ENCODE measurements at regions not wholly inside any gene's neighbourhood (a gene's known extent, or its start where the extent isn't known, plus 50 kb on each side); places are given as distances from the start of the nearest gene placed in this dataset.

DNA sequence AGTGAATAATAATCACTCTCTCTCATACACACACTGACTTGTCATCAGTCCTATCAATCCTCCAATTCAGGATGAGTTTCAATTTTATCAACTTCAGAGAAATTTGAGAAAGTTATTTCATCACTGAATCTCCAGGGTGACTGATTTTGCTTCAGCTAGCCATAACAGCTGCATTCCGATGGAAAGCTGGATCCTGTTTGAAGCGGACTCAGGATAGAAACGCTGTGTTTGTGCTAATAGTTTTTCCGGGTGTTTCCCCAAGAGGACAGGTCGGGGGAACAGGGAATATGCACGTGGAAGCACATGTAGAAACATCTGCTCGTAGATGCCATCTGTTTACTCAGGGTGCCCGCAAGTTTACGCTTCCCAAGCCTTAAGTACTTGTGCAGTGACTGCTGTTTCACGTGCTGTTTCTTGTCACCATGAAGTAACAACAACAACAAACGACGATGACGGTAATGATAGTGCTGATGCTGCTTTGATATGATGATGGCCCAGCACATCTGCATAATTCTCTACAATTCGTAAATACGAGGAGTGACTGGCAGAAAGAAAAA is 263.7 kb upstream of the DAPK1 start:
- ChIA-PET CTCF (no interaction called here), POLR2A (no interaction called here)

- POLR2A ChIA-PET = interaction anchor here (0.5 kb wide), 1 partner anchor 25 kb away, joined by 4 read pairs; no protein-coding TSS in a partner anchor
- CTCF ChIA-PET = interaction anchor here (0.5 kb wide), 1 partner anchor 30 kb away, joined by 3 read pairs; no protein-coding TSS in a partner anchor
Measured at GRCh38 chr9:87234854-87235253, 262.8 kb upstream of the DAPK1 start.

- ChIA-PET POLR2A (no interaction called here), CTCF (no interaction called here)
Measured at GRCh38 chr9:87236546-87236945, 261.1 kb upstream of the DAPK1 start.

DNA sequence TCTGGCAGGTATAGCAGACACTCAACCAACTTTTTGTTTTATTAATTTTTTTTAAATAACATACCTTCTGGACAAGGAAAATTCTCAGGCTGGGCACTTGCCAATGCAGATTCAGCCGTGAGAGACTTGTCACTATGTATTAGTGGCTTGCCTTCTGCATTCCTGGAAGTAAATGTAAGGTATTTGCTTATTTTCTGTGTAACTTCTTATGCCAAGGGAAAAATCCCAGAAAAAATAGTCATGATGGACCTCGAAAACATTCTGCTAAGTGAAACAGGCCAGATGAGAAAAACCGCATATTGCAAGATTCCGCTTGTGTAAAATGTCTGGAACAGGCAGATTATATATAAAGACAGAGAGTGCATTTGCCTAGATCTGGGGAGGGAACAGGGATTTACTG is 260.3 kb upstream of the DAPK1 start:
- ChIA-PET CTCF (no interaction called here), POLR2A (no interaction called here)

DNA sequence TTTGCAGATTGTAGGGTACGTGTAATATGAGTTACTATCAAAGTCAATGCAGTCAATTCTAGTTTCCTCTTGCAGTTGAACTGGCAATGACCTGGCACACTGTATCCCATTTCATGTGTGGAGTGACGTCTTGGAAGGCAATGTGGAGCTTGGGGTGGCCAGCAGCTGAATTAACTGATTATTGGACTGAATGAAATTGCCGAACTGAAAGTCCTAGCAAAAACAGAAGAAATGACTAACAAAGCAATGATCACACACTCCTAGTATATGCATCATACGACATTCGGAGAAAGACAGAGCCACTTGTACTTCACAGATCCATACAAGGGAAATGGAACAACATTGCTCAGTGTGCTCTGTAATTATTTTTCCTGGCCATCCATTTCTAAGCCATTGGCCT is 259.1 kb upstream of the DAPK1 start:
- CTCF ChIA-PET = no interaction called here
- POLR2A ChIA-PET = no interaction called here

- ChIA-PET CTCF (no interaction called here), POLR2A (no interaction called here)
Measured at GRCh38 chr9:87239312-87239711, 258.4 kb upstream of the DAPK1 start.

DNA sequence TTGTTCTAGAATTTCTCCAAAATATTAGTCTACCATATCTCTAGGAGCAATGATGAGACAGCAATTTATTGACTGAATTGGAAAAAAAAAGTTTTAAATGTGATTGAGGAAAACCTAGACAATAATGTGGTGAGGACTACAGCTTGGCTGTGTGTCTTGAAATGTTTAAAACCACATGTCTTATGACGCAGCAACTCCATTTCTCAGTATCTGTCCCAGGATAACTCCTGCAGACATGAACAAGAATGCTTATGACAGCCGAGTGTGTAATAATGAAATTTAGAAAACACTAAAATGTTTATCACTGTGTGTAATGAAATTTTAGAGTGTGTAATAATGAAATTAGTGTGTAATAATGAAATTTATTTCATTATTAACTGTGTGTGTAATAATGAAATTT is 254.1 kb upstream of the DAPK1 start:
- ChIA-PET CTCF (interaction anchor here (0.6 kb wide), 1 partner anchor 228 kb away, joined by 3 read pairs; no protein-coding TSS in a partner anchor), POLR2A (no interaction called here)

DNA sequence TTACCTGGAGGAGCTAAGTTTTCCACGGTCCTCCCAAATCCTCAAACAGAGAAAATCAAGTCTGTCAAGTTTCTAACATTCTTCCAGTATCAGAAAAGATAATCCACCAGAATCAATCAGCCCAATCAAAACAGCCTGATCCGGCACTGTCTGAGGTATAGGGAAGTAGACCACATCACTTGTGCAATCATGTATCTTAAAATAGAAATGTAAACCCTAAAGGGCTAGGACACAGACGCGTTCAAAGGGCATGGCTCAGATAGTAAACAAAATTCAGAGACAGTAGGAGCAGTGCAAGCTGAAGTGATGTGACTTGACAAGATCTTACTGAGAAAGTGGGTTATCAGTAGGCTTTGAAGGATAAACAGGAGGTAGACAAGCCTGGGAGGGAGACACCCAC is 252.4 kb upstream of the DAPK1 start:
- CTCF ChIA-PET = no interaction called here
- POLR2A ChIA-PET = no interaction called here

GRCh38 chr9:87247097-87247496 is 250.6 kb upstream of the DAPK1 start:
- POLR2A ChIA-PET = no interaction called here

GRCh38 chr9:87249029-87249428 is 248.6 kb upstream of the DAPK1 start:
- ChIA-PET CTCF (no interaction called here), POLR2A (no interaction called here)

More at GRCh38 chr9:87247097-87247496, 250.6 kb upstream of the DAPK1 start:
- CTCF ChIA-PET = no interaction called here

DNA sequence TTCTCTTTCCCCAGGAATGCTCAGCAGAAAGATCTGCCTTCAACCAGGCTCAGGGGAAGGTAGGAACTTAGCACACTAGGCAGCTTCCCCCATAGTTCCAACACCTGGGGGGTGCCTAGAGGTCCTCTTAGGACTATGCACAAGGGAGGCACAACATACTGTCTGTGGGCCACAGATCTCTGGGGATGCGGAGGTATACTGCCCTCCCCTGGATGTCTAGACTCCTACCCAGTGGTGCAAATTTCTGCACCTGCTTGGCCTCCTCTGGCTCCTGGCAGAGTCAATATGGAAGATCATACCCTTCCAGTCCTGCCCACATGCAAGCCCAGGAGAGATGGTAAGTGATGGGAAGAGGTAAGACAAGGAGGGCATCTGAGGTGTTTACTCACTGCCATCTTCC is 247.5 kb upstream of the DAPK1 start:
- POLR2A ChIA-PET = no interaction called here
- CTCF ChIA-PET = no interaction called here

DNA sequence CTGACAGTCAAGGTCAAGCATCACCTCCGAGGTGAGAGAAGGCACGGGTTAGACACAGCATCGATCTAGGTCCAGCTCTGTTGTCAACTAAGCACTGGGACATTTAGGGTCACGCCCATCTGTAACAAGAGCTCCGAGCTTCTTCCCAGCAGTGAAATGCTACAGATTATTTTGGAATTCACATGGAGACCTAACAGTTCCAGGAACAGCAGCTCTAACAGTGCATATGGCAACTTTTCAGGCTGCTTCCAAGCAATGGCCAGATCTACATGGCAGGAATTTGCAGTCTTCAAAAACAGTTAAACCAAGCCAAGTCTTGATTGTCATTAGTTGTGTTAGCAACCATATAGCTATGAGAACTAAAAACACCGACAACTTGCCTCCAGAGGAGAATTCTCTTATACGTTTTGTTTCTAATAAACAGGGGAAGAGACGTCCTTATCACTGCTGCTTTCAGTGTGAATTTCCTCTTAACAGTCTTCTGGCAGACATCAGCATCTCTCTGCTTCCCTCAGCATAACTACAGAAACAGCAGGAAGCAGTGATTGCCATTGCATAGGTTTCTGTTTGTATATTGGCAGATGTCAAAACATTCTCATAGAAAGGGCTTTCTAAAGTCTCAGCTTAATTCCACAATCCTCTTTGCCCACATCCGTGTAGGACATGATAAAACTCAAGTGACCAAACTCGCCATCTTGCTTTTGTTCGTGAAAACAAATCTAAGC is 242.1 kb upstream of the DAPK1 start:
- ChIA-PET CTCF (no interaction called here), POLR2A (no interaction called here)

DNA sequence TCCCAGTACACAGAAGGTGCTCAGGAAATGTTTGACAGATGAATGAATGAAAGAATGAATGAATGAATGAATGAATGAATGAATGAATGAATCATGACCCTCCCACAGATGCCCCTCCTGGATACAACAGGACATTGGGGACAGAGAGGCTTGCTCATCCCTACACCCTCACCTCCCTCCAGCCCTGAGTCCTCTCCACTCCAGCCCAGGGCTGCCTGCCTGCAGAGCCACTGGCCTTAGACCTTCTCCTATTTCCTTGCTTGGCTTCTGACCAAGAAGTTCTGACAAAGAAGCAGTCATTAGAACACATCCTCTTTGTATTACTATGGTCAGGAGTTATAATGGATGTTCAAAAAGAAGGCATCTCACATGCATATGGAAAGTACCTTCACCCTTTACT is 240.7 kb upstream of the DAPK1 start:
- POLR2A ChIA-PET = no interaction called here

GRCh38 chr9:87259543-87260518 is 237.8 kb upstream of the DAPK1 start:
- CTCF ChIA-PET = no interaction called here
- POLR2A ChIA-PET = no interaction called here

More for the DNA sequence above, 240.7 kb upstream of the DAPK1 start:
- CTCF ChIA-PET = no interaction called here

DNA sequence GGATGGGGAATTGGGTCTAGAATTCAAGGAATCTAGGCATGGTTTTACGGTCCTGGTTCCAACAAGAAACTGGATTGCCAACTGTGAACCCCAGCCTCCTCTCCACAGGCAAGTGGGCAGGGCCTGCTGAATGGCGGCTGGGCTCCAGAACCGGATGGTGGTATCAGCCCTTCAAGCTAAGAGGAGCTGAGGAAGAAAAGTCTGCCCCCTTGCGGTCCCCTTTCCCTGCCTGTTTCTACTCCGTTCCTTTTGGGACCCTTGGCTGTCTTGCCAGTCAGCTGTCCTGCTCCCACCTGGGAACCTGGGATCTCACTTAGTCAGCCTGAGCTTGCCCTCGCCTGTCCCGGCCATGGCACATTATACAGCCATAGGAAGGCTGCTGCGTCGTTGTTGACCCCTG is 234.4 kb upstream of the DAPK1 start:
- CTCF ChIA-PET = no interaction called here
- POLR2A ChIA-PET = no interaction called here

- ChIA-PET POLR2A (no interaction called here), CTCF (no interaction called here)
Measured at GRCh38 chr9:87266697-87267096, 231.0 kb upstream of the DAPK1 start.

- CTCF ChIA-PET = no interaction called here
- POLR2A ChIA-PET = no interaction called here
Measured at GRCh38 chr9:87267251-87268070, 230.2 kb upstream of the DAPK1 start.

DNA sequence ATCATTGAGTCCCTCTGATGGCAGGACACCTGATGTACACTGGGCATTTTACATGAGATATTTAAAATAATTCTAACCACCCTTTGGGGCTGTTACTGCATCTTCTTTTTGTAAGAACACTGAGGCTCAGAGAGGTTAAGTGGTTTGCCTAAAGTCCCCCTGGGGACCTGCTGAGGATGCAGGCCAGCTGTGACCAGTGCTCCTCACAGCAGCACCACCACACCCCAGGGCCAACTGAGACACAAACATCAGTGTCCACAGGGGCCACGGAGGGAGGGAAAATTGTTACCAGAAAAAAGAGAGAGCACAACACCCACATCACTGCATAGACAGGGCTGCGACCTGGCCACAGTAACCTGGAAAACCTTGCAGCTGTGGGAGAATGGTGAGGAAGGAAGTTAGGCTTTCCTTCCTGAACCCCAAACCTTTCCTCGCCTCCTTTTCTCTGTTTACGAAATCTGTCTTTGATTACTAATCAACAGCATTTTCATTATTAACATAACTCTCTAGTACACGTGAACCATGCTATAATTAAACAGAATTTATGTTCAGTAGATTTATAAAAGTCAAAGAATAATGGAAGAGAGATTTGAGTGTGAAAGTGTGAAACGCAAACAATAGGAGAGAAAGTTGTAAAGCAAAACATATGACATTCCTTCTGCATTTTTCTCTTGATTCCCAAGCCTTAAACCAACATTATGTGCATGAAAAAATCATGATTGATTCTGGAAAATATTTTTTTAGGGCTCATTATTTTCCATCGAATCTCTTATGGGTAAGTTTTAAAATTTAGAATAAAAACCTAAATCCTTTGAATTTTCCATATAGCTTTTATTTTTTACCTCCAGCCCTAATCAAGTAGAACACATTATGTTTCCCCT is 228.1 kb upstream of the DAPK1 start:
- CTCF ChIA-PET = no interaction called here
- POLR2A ChIA-PET = no interaction called here

DNA sequence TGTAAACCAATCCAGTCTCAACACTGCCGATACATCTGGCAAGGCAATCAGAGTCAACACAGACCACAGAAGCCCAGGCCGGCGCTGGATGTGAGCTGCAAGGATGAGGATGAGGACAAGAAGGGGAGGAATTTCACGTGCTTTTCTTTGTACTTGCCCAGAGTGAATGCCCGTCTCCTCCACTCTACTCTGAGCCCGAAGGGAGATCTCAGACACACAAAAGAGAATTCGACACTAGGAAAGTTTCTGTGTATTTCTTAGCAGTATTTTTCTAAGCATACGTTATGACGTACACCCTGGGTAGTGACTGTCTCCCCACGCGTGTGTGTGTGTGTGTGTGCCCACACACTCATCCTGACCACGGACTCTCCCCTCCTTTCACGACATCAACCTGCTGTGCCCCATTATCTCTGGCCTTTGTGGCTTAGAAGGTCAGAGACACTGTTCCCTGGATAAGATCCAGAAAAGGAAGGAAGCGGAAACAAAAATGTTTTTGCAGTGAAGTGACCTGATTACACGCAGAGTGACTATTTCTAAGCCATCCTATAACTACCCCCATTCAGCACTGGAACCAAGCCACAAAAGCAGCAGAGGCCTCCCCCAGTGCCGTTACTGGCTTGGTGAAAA is 227.3 kb upstream of the DAPK1 start:
- ChIA-PET POLR2A (no interaction called here), CTCF (no interaction called here)
